ENCODE measurements at regions not wholly inside any gene's neighbourhood (a gene's known extent, or its start where the extent isn't known, plus 50 kb on each side); places are given as distances from the start of the nearest gene placed in this dataset.
A peak's percentile ranks its signal among the peaks of the same experiment; 100 is the strongest.

- Histone ChIP-seq H3K9ac (ENCODE audit: low read length) (no peak overlapping the region), H4K20me1 (ENCODE audit: insufficient read depth) (no peaks in the 10 kb centered on the region), H3K27ac (ENCODE audit: low read length) (no peak overlapping the region), H3K27me3 (ENCODE audit: insufficient read depth, low read depth, low read length) (no peaks in the 10 kb centered on the region), H3K79me2 (replicated peaks; ENCODE audit: insufficient read depth, low read length) (no peaks in the 10 kb centered on the region), H3K4me2 (ENCODE audit: low read length) (no peak overlapping the region), H3K9me2 (ENCODE audit: insufficient read depth, low read length) (no peaks in the 10 kb centered on the region), H3K9me3 (ENCODE audit: low read length) (peaks cover 11% of the 10 kb centered on the region), H2AFZ (ENCODE audit: low read depth, low read length) (no peak overlapping the region), H3K36me3 (ENCODE audit: insufficient read depth, low read length) (no peaks in the 10 kb centered on the region), H3K4me3 (ENCODE audit: low read length) (no peak overlapping the region), H3F3A (ENCODE audit: insufficient read depth, low read length, poor library complexity, severe bottlenecking) (no peaks in the 10 kb centered on the region)
- TF ChIP-seq EP300 (conservative IDR thresholded peaks at IDR 0.05; ENCODE audit: poor library complexity, severe bottlenecking) (no peak), TAF1 (IDR thresholded peaks at IDR 0.05; ENCODE audit: low read depth) (no peak), CTCF (IDR thresholded peaks at IDR 0.05; ENCODE audit: poor library complexity, severe bottlenecking) (no peak), POLR2AphosphoS5 (IDR thresholded peaks at IDR 0.05) (no peak), RAD21 (conservative IDR thresholded peaks at IDR 0.05) (no peak)
These were observed 250.5 kb downstream of the TEX29 start for GRCh38 chr13:111570911-111571310.

DNA sequence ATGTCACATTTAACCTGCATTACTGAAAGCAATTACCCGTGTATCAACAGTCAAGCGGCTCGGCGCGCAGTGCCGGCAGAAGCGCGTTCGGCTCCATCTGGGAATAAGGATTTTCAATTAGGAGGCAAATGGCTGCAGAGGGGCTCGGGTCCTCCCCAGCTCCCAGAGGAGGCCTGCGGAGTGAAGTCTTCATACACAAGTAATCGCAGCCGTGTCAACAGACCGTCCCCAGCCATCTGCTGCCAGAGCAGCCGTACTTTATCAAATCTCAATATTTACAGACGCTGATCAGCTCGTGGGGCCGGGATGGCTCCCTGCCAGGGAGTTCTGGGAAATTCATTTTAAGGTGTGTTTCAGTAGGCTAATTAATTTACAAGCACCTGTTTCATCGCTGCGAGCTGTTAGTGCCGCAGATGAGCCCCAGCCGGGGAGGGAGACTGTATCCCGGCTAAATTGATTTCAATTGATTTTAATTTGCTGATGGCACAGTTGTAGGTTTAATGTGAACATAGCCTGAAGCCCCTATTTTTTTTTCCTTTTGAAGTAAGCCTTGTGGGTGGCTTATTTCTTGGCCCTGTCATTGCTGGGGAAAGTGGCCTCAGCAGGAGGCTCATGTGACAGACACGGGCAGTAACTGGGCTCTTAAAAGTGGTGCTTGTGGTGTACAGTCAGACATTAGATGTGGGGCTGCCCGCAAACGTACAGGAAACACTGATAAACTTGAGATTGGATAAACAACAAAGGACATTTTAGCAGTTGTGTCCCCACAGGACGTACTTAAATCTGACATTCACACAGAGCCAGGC lies 252.7 kb downstream of the TEX29 start:
- Histone ChIP-seq H3K36me3 (ENCODE audit: insufficient read depth, low read length) (no peaks in the 10 kb centered on the region), H3K27me3 (ENCODE audit: insufficient read depth, low read depth, low read length) (no peaks in the 10 kb centered on the region), H3K9me3 (ENCODE audit: low read length) (peaks cover 11% of the 10 kb centered on the region), H3K9ac (ENCODE audit: low read length) (no peak overlapping the region), H3K79me2 (replicated peaks; ENCODE audit: insufficient read depth, low read length) (no peaks in the 10 kb centered on the region), H3K4me3 (ENCODE audit: low read length) (peak overlapping the region; percentile 11), H3K9me2 (ENCODE audit: insufficient read depth, low read length) (no peaks in the 10 kb centered on the region), H2AFZ (ENCODE audit: low read depth, low read length) (no peak overlapping the region), H4K20me1 (ENCODE audit: insufficient read depth) (no peaks in the 10 kb centered on the region), H3F3A (ENCODE audit: insufficient read depth, low read length, poor library complexity, severe bottlenecking) (no peaks in the 10 kb centered on the region), H3K27ac (ENCODE audit: low read length) (no peak overlapping the region), H3K4me2 (ENCODE audit: low read length) (no peak overlapping the region)
- TF ChIP-seq CTCF (IDR thresholded peaks at IDR 0.05; ENCODE audit: poor library complexity, severe bottlenecking): no peak
- TF ChIP-seq MXI1 (conservative IDR thresholded peaks at IDR 0.05; ENCODE audit: poor library complexity, severe bottlenecking): no peak
- TF ChIP-seq SMC3 (conservative IDR thresholded peaks at IDR 0.05; ENCODE audit: poor library complexity): no peak
- peak; percentile 39 for TF ChIP-seq POLR2AphosphoS5 (IDR thresholded peaks at IDR 0.05)
- no peak for TF ChIP-seq REST (IDR thresholded peaks at IDR 0.05; ENCODE audit: borderline replicate concordance)
- TF ChIP-seq RAD21 (conservative IDR thresholded peaks at IDR 0.05): no peak
- no peak for TF ChIP-seq TAF1 (IDR thresholded peaks at IDR 0.05; ENCODE audit: low read depth)
